NCI-H2081 (cell line): ENCODE measurements at regions not wholly inside any gene's neighbourhood (a gene's known extent, or its start where the extent isn't known, plus 50 kb on each side); places are given as distances from the start of the nearest gene placed in this dataset.
"Not testable (repeated sequence)": the region's sequence is repeated elsewhere in the genome, so short reads cannot be mapped to it uniquely, and the experiment has no call there.

Experiments
- DNase-seq, 2 experiments: peaks; one replicate each; lab custom pipeline; 2025; lab: John Stamatoyannopoulos, UW

DNA sequence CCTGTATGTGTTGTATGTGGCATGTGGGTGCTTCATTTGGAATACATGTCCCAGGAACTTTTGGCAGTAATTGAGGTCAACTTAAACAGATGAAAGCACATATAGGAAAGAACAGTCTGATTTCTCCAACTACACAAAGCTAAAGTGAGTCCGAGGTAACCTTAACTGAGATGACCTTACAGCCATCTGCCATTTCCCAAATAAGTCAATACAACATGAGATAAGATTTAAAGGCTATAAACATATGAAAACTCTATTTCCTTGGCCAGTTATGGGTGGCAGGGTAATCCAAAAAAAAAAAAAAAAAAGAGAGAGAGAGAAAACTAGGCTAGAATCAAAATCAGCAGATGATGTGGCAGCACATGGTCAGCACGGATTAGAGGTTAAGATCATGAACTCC, 1068.3 kb downstream of the KHDRBS2 start:
- DNase-seq, result no peak

- DNase-seq, result no peak
Observed at GRCh38 chr6:61210549-61210948, 1075.5 kb downstream of the KHDRBS2 start.

GRCh38 chr6:61203966-61204496, 1082.0 kb downstream of the KHDRBS2 start:
- no peak for DNase-seq

GRCh38 chr6:61200444-61200843, 1085.6 kb downstream of the KHDRBS2 start:
- no peak for DNase-seq

- DNase-seq, result no peak
Observed at GRCh38 chr6:61193771-61194170, 1092.3 kb downstream of the KHDRBS2 start.

GRCh38 chr6:61192610-61193009, 1093.4 kb downstream of the KHDRBS2 start:
- no peak for DNase-seq

DNA sequence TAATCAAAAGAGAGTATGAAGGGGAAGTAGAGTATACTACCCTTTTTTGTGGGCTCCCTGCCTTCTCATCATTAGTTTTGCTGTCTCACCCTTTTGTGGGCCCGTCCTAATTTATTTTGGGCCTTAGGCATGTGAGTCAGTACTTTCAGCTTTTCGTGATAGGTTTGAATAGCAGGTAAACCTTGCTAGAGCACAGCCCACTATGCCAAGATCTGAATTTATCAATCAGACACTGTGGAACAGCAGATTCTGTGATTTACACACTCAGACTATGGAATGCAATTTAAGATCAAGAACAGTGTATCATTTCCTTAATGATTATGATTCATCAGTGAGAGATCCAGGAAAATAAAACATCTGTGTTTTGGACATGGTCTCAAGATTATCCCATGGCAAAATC, 1117.1 kb downstream of the KHDRBS2 start:
- DNase-seq, result no peak

DNA sequence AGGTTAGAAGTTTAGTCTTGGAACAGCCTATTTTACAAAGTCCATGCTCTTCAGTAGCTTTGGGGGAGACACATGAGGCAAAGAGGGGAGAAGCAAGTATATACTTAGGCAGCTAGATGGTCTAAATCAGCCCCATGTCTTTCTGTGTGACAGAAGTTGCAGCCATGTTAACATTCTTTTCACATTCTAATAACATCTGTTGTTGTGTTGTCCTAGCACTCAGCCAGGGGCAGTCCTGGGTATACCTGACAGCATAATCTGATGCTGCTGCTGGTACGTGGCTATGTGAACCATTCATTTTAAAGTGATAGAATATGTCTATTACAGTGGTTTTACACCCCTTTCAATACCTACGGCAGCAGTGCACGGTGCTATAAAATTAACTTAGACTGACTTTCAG, 1137.0 kb downstream of the KHDRBS2 start:
- DNase-seq, result not testable (repeated sequence)

DNA sequence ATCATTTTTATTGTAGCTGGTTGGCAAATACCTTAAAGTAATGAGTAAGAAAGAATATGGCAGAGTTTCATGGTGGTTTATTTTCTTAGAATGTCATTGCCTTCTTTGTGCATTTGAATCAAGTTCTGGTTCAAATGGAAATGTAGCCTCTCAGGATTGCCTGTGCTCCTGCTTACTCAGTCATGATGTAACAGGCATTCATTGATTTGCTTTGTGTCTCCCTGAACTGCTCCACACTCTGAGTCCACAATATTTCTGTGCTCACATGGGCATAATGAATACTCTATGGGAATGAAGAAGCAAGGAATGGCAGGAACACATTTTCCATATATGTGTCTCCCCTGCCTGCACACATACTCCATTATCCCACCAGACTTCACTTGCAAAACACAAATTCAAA, 1143.8 kb downstream of the KHDRBS2 start:
- not testable (repeated sequence) for DNase-seq

GRCh38 chr6:61134028-61134427, 1152.0 kb downstream of the KHDRBS2 start:
- no peak for DNase-seq

DNA sequence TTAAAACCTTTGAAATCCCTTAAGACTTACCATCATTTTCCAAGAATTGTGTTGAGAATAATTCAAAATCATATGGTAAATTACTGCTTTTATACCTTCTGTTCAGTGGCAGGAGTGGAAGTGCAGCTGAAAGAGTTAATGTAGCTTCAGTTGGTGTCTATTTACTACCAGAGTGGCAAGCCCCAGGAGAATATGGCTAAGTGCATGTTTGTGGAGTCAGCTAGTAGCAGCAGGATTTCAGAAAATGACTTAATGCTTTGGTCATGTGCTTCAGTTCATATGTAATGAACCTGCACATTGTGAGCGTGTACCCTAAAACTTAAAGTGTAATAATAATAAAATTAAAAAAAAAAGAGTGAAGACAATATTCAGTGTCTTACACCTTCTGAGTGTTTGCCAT, 1171.8 kb downstream of the KHDRBS2 start:
- not testable (repeated sequence) for DNase-seq

GRCh38 chr6:61107914-61108313, 1178.1 kb downstream of the KHDRBS2 start:
- DNase-seq, result not testable (repeated sequence)

DNA sequence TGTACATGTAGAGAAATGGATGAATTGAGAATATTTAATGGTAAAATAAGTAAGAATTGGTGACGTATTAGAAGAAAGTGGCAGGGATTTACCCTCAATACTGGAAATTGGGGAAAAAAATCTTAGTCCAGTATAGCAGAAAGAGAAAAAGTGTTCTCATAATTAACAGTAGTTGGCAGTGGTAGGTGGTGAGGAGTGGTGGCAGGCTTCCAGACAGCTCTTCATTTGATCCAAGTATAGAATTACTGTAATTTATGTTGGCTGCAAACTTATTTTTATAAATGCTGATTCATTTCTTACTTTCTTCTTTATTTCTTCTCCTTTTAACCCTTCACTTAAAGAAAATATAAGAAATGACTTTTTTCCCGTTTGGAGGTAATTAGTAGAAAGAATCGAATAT, 1182.4 kb downstream of the KHDRBS2 start:
- not testable (repeated sequence) for DNase-seq

- DNase-seq, result peak in 1 of 2 experiments; percentile 7
Observed at GRCh38 chr6:61100072-61100471, 1186.0 kb downstream of the KHDRBS2 start.

DNA sequence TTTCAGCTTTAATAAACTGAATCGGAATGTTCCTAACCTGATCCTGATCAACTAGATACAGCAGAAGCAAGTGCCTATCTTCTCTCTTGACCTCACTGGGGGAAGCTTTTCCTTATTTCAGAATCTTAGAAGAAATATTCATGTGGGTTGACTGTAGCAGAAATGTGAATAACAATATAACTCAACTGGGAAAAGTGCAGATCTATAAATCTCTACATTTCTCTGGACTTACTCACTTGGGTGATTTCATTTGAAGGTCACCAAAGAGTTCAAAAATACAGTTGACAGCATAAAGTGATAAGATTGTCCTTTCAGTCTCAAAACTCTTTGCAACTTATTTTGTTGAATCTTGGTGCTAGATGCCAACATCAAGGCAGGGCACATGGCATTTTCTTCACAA, 1186.5 kb downstream of the KHDRBS2 start:
- not testable (repeated sequence) for DNase-seq

GRCh38 chr6:61087986-61088385, 1198.0 kb downstream of the KHDRBS2 start:
- DNase-seq, result not testable (repeated sequence)

DNA sequence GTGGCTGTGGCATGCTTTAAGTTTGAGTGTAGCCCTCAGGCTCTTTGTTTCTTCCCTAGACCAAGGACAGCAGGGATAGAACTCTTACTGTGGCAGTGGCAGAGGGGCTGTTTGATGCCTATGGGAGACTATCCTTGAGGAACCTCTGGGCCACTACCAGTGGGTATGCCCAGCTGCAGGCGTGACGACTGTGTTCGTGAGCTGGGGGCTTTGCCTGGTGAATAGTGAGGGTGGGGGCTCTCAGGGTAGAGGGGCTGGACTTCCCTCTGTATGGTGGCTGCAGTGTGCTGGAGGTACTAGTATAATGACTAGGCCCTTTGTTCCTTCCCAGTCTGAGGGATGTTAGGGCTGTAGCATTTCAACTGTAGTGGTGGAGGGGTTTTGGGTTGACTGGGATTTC, 1242.0 kb downstream of the KHDRBS2 start:
- DNase-seq, result no peak
